ENCODE measurements at regions not wholly inside any gene's neighbourhood (a gene's known extent, or its start where the extent isn't known, plus 50 kb on each side); places are given as distances from the start of the nearest gene placed in this dataset.
A peak's percentile ranks its signal among the peaks of the same experiment; 100 is the strongest.

DNA sequence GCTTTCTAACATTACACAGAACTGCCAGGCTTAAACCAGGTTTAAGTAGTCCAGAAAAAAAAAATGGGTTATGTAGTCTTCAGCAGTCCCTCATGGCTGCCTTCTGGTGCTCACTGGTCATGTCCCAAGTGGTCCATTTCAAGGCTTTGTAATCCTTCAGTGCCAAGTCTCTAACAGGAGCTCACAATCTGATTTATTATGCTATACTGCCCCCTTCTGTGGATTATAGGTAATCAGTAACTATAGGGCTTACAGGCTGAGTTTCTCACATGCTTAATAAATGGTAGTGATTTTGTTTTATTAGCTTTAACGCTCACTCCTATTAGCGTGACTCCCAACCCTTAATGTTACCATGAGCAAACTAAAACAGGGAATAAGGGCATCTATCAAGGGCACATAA, 92.5 kb upstream of the EDA2R start:
- H3K27me3 ChIP-seq (ENCODE audit: control insufficient read depth in 2 of 2, insufficient read depth in 2 of 2, low read length in 2 of 2), result no peaks in the 10 kb centered on the region
- peak; percentile 19 for TF ChIP-seq CTCF (IDR thresholded peaks at IDR 0.05)
- H3K4me3 ChIP-seq (replicated peaks in 1 of 3; ENCODE audit: low read depth in 2 of 3, low read length in 3 of 3), result no peak overlapping the region
- Mint-ChIP-seq H3K4me3 (no peak overlapping the region), H3K27me3 (ENCODE audit: low read depth in 3 of 3) (peaks cover 0 to 4% (median 1%) of the 10 kb centered on the region in 3 donors), H3K9me3 (peaks cover 0 to 2% (median 0%) of the 10 kb centered on the region in 7 donors), H3K27ac (no peak overlapping the region), H3K36me3 (no peaks in the 10 kb centered on the region), H3K4me1 (peaks cover 6% of the 10 kb centered on the region)
- intact Hi-C loops (cut with micrococcal nuclease), result no loop called here
- WGBS (ENCODE audit: insufficient coverage), result no CpG with 5 or more reads among the region's 2 CpGs
- peak in 1 of 3 donors; percentile 3 for DNase-seq
- no peak overlapping the region for H2AFZ ChIP-seq (ENCODE audit: insufficient read depth, low read depth, low read length, poor library complexity, severe bottlenecking)
- no peaks in the 10 kb centered on the region for H3K79me2 ChIP-seq (ENCODE audit: insufficient read depth, low read length)
- no peaks in the 10 kb centered on the region for H3K9me3 ChIP-seq (replicated peaks in 1 of 2; ENCODE audit: control insufficient read depth in 1 of 2, insufficient read depth in 1 of 2, low read length in 2 of 2)
- no peaks in the 10 kb centered on the region for H4K20me1 ChIP-seq (ENCODE audit: insufficient read depth, low read length)
- no peak overlapping the region for H3K4me2 ChIP-seq (replicated peaks; ENCODE audit: extremely low read depth, low read length, poor library complexity, severe bottlenecking)
- H3K36me3 ChIP-seq (replicated peaks in 1 of 2; ENCODE audit: control insufficient read depth in 1 of 2, insufficient read depth in 2 of 2, low read length in 2 of 2), result no peaks in the 10 kb centered on the region
- no peaks in the 10 kb centered on the region for H3K4me1 ChIP-seq (ENCODE audit: control insufficient read depth in 1 of 2, insufficient read depth in 2 of 2, low read length in 2 of 2)
- H3K27ac ChIP-seq (ENCODE audit: low read depth in 1 of 2, low read length in 2 of 2), result no peak overlapping the region
- no peak overlapping the region for H3K9ac ChIP-seq (ENCODE audit: insufficient read depth, low read length, poor library complexity, severe bottlenecking)

- H3K4me2 ChIP-seq (replicated peaks; ENCODE audit: extremely low read depth, low read length, poor library complexity, severe bottlenecking), result peak overlapping the region; percentile 52
- Mint-ChIP-seq H3K9me3 (peaks cover 0 to 5% (median 0%) of the 10 kb centered on the region in 7 donors), H3K36me3 (no peaks in the 10 kb centered on the region), H3K27ac (peak overlapping the region in 3 of 7 donors; percentile 66 to 89 (median 78)), H3K4me1 (peaks cover 6% of the 10 kb centered on the region), H3K27me3 (ENCODE audit: low read depth in 3 of 3) (peaks cover 0 to 4% (median 1%) of the 10 kb centered on the region in 3 donors), H3K4me3 (peak overlapping the region; percentile 84 to 92)
- WGBS (ENCODE audit: insufficient coverage), result 0% methylated on average over 1 of the region's 21 CpGs
- TF ChIP-seq CTCF (IDR thresholded peaks at IDR 0.05), result peak; percentile 65
- no peaks in the 10 kb centered on the region for H3K79me2 ChIP-seq (ENCODE audit: insufficient read depth, low read length)
- no peaks in the 10 kb centered on the region for H3K36me3 ChIP-seq (replicated peaks in 1 of 2; ENCODE audit: control insufficient read depth in 1 of 2, insufficient read depth in 2 of 2, low read length in 2 of 2)
- peak overlapping the region; percentile 35 to 65 (median 38) for H3K4me3 ChIP-seq (replicated peaks in 1 of 3; ENCODE audit: low read depth in 2 of 3, low read length in 3 of 3)
- H3K9ac ChIP-seq (ENCODE audit: insufficient read depth, low read length, poor library complexity, severe bottlenecking), result no peak overlapping the region
- intact Hi-C loops (cut with micrococcal nuclease), result loop anchor here in 1 of 2 donors (10.0 kb wide), 1 partner anchor 1144 kb away; no protein-coding TSS in a partner anchor
- H3K4me1 ChIP-seq (ENCODE audit: control insufficient read depth in 1 of 2, insufficient read depth in 2 of 2, low read length in 2 of 2), result no peaks in the 10 kb centered on the region
- peak in 2 of 3 donors; percentile 2 to 8 for DNase-seq
- no peaks in the 10 kb centered on the region for H3K27me3 ChIP-seq (ENCODE audit: control insufficient read depth in 2 of 2, insufficient read depth in 2 of 2, low read length in 2 of 2)
- no peak overlapping the region for H3K27ac ChIP-seq (ENCODE audit: low read depth in 1 of 2, low read length in 2 of 2)
- no peaks in the 10 kb centered on the region for H4K20me1 ChIP-seq (ENCODE audit: insufficient read depth, low read length)
- no peaks in the 10 kb centered on the region for H3K9me3 ChIP-seq (replicated peaks in 1 of 2; ENCODE audit: control insufficient read depth in 1 of 2, insufficient read depth in 1 of 2, low read length in 2 of 2)
- H2AFZ ChIP-seq (ENCODE audit: insufficient read depth, low read depth, low read length, poor library complexity, severe bottlenecking), result peak overlapping the region; percentile 72
These were observed 90.0 kb upstream of the EDA2R start for GRCh38 chrX:66728818-66729271.

All from CD14-positive monocyte (primary cell).